ENCODE measurements at regions not wholly inside any gene's neighbourhood (a gene's known extent, or its start where the extent isn't known, plus 50 kb on each side); places are given as distances from the start of the nearest gene placed in this dataset.

DNA sequence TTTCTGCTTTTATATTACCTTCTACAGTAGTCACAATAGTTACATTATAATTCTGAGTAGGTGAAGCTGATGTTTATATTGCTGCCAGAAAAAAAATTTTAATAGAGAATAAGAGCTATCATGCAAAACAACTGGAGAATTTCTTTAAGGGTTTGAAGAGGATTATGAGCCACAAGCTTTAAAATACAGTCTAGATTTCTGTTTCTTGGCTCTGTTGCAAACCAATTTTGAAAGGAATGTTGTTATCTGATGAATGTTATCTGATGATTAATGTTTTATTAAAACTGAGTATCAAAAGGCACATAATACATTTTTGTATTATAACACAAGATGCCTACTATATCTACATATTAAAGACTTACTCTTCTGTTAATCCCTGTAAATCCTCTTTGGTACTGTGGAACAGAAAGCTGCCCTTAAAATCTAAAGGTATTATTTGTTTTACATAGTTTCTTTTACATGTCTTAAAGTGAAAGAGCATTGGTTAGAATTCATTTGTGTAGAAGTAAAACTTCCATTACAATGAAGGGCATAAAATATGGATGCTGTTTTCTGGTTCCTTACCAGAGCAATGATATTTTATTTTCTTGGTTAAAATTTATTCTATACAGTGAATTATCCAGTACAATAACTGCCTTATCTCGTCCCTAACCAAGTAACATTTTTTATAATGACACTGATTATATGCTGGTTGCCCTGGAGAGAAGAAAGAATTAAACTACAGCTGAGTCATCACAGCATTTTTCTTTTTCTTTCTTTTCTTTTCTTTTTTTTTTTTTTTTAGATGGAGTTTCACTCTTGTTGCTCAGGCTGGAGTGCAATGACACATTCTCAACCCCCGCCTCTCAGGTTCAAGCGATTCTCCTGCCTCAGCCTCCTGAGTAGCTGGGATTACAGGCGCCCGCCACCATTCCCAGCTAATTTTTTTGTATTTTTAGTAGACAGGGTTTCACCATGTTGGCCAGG is 205.7 kb downstream of the TANC2 start:
- Histone ChIP-seq H4K20me1 (ENCODE audit: low read length) (no peaks in the 10 kb centered on the region), H3K4me3 (ENCODE audit: low read length) (no peak overlapping the region), H3K4me2 (ENCODE audit: low read length) (no peak overlapping the region), H3K9ac (ENCODE audit: low read length) (no peak overlapping the region), H3K36me3 (ENCODE audit: low read depth, low read length) (no peaks in the 10 kb centered on the region), H3K27me3 (ENCODE audit: low read length) (no peaks in the 10 kb centered on the region), H3K27ac (ENCODE audit: low read length) (no peak overlapping the region), H3K9me3 (ENCODE audit: low read length) (no peaks in the 10 kb centered on the region), H3K9me2 (replicated peaks; ENCODE audit: low read length) (no peaks in the 10 kb centered on the region), H3K79me2 (ENCODE audit: low read length) (no peaks in the 10 kb centered on the region), H3K4me1 (ENCODE audit: insufficient read depth, low read length) (peaks cover 13% of the 10 kb centered on the region), H2AFZ (ENCODE audit: low read length) (no peak overlapping the region), H3F3A (ENCODE audit: low read length, unreplicated experiment) (no peaks in the 10 kb centered on the region)
- ChIA-PET CTCF (interaction anchor here (0.6 kb wide), 3 partner anchors 45 to 606 kb away, joined by 3 to 4 read pairs (median 3); no protein-coding TSS in a partner anchor), POLR2A (ENCODE audit: unreplicated experiment) (interaction anchor here (0.5 kb wide), 1 partner anchor 30 kb away, joined by 6 read pairs; no protein-coding TSS in a partner anchor)
- ATAC-seq (peak; percentile 53), DNase-seq (peak; percentile 26)
- BruUV-seq (replicated peaks) = no TSS peak
- TF ChIP-seq, protein P1, sequence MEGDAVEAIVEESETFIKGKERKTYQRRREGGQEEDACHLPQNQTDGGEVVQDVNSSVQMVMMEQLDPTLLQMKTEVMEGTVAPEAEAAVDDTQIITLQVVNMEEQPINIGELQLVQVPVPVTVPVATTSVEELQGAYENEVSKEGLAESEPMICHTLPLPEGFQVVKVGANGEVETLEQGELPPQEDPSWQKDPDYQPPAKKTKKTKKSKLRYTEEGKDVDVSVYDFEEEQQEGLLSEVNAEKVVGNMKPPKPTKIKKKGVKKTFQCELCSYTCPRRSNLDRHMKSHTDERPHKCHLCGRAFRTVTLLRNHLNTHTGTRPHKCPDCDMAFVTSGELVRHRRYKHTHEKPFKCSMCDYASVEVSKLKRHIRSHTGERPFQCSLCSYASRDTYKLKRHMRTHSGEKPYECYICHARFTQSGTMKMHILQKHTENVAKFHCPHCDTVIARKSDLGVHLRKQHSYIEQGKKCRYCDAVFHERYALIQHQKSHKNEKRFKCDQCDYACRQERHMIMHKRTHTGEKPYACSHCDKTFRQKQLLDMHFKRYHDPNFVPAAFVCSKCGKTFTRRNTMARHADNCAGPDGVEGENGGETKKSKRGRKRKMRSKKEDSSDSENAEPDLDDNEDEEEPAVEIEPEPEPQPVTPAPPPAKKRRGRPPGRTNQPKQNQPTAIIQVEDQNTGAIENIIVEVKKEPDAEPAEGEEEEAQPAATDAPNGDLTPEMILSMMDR (conservative IDR thresholded peaks at IDR 0.05; ENCODE audit: low read depth, low read length) = no peak
- TF ChIP-seq EZH2phosphoT487 (IDR thresholded peaks at IDR 0.05; ENCODE audit: borderline replicate concordance, low read length) (no peak), EZH2 (IDR thresholded peaks at IDR 0.05; ENCODE audit: low read length, unreplicated experiment) (no peak)
- intact Hi-C loops (cut with micrococcal nuclease) = loop anchor here (2.0 to 10.0 kb wide), 2 partner anchors 45 to 233 kb away; no protein-coding TSS in a partner anchor

DNA sequence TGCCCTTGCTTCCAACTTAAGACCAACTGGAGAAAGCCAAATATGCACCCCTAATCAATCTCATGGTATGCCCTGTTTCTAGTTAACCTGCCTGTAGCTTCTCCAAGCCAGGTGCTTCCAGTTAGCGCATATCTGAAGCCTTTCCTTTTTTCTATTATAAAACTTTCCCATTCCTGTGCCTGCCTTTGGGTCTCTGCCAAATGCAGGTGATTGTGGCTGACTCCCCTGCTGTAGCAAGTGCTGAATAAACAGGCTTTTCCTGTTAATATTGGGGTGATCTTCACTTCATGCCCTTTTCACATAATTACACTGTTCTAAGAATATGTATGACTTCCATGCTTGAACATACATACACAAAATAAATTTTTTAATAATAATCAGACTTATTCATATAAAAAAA is 207.4 kb downstream of the TANC2 start:
- no TSS peak for BruUV-seq (replicated peaks)
- intact Hi-C loops (cut with micrococcal nuclease) = loop anchor here (10.0 kb wide), 1 partner anchor 231 kb away; no protein-coding TSS in a partner anchor
- no peak overlapping the region for H3K9ac ChIP-seq (ENCODE audit: low read length)
- H3K36me3 ChIP-seq (ENCODE audit: low read depth, low read length) = no peaks in the 10 kb centered on the region
- H4K20me1 ChIP-seq (ENCODE audit: low read length) = no peaks in the 10 kb centered on the region
- no peaks in the 10 kb centered on the region for H3F3A ChIP-seq (ENCODE audit: low read length, unreplicated experiment)
- H3K4me2 ChIP-seq (ENCODE audit: low read length) = no peak overlapping the region
- no peaks in the 10 kb centered on the region for H3K27me3 ChIP-seq (ENCODE audit: low read length)
- POLR2A ChIA-PET (ENCODE audit: unreplicated experiment) = interaction anchor here (0.5 kb wide), 1 partner anchor 110 kb away, joined by 3 read pairs; no protein-coding TSS in a partner anchor
- no peak for ATAC-seq
- H3K27ac ChIP-seq (ENCODE audit: low read length) = no peak overlapping the region
- CTCF ChIA-PET = no interaction called here
- TF ChIP-seq, protein P1 (conservative IDR thresholded peaks at IDR 0.05; ENCODE audit: low read depth, low read length) = no peak
- TF ChIP-seq EZH2phosphoT487 (IDR thresholded peaks at IDR 0.05; ENCODE audit: borderline replicate concordance, low read length) (no peak), EZH2 (IDR thresholded peaks at IDR 0.05; ENCODE audit: low read length, unreplicated experiment) (no peak)
- no peaks in the 10 kb centered on the region for H3K9me2 ChIP-seq (replicated peaks; ENCODE audit: low read length)
- H2AFZ ChIP-seq (ENCODE audit: low read length) = no peak overlapping the region
- H3K4me1 ChIP-seq (ENCODE audit: insufficient read depth, low read length) = peaks cover 13% of the 10 kb centered on the region
- H3K79me2 ChIP-seq (ENCODE audit: low read length) = no peaks in the 10 kb centered on the region
- H3K4me3 ChIP-seq (ENCODE audit: low read length) = no peak overlapping the region
- no peaks in the 10 kb centered on the region for H3K9me3 ChIP-seq (ENCODE audit: low read length)
- DNase-seq = peak; percentile 19

Measured in PC-3 (cell line).